Mesenchymal stem cell (in vitro differentiated cells and primary cell): ENCODE measurements at regions not wholly inside any gene's neighbourhood (a gene's known extent, or its start where the extent isn't known, plus 50 kb on each side); places are given as distances from the start of the nearest gene placed in this dataset.
"Not testable (repeated sequence)": the region's sequence is repeated elsewhere in the genome, so short reads cannot be mapped to it uniquely, and the experiment has no call there.

Experiments used
- DNase-seq: peaks from one replicate; pipeline ENCODE4 v3.0.0-alpha.2; 2013
- H2AFZ ChIP-seq: one replicate; pipeline ENCODE4 v1.6.1; 2013; ENCODE audit warnings: low read depth, mild to moderate bottlenecking, control low read depth, inconsistent platforms, low read length, moderate library complexity
- H2AK5ac ChIP-seq: 2 replicates; pipeline ENCODE4 v1.6.1; 2013; ENCODE audit warnings: low read length, moderate library complexity, mild to moderate bottlenecking, inconsistent platforms; ENCODE audit not compliant: severe bottlenecking
- H2BK120ac ChIP-seq: one replicate; pipeline ENCODE4 v1.6.1; 2013; ENCODE audit warnings: low read depth, mild to moderate bottlenecking, inconsistent platforms, low read length, moderate library complexity
- H2BK12ac ChIP-seq, 2 experiments: one replicate each; pipeline ENCODE4 v1.6.1; 2013; ENCODE audit warnings: inconsistent platforms in 2 of 2, low read length in 2 of 2, mild to moderate bottlenecking in 2 of 2, moderate library complexity in 2 of 2, control low read depth in 1 of 2
- H2BK15ac ChIP-seq: one replicate; pipeline ENCODE4 v1.6.1; 2013; ENCODE audit warnings: mild to moderate bottlenecking, low read depth, inconsistent platforms; ENCODE audit not compliant: poor library complexity, severe bottlenecking
- H2BK5ac ChIP-seq: 2 replicates; pipeline ENCODE4 v1.6.1; 2013; ENCODE audit warnings: low read depth, mild to moderate bottlenecking, low read length, control low read depth, inconsistent platforms; ENCODE audit not compliant: poor library complexity, severe bottlenecking
- H3K14ac ChIP-seq, 2 experiments: one replicate each; pipeline ENCODE4 v1.6.1; 2013; ENCODE audit warnings: inconsistent platforms in 2 of 2, low read length in 2 of 2, control low read depth in 1 of 2, mild to moderate bottlenecking in 1 of 2, moderate library complexity in 1 of 2
- H3K18ac ChIP-seq, 2 experiments: one replicate each; pipeline ENCODE4 v1.6.1; 2013; ENCODE audit warnings: inconsistent platforms in 2 of 2, low read length in 2 of 2, control low read depth in 1 of 2, low read depth in 1 of 2, mild to moderate bottlenecking in 1 of 2
- H3K23ac ChIP-seq, 2 experiments: one replicate each; pipeline ENCODE4 v1.6.1; 2013; ENCODE audit warnings: inconsistent platforms in 2 of 2, low read length in 2 of 2, mild to moderate bottlenecking in 2 of 2, moderate library complexity in 2 of 2, control low read depth in 1 of 2
- H3K27ac ChIP-seq: 2 replicates; pipeline ENCODE4 v1.5.1; 2013; ENCODE audit warnings: mild to moderate bottlenecking, moderate library complexity, low read length, control low read depth, inconsistent platforms; ENCODE audit not compliant: poor library complexity, severe bottlenecking
- H3K27me3 ChIP-seq, 2 experiments: 2 replicates each; pipeline versions ENCODE4 v1.6.1 to v1.7.0; 2013; ENCODE audit warnings: low read length in 2 of 2, mild to moderate bottlenecking in 2 of 2, moderate library complexity in 2 of 2, control low read depth in 1 of 2, inconsistent platforms in 1 of 2; ENCODE audit not compliant: control insufficient read depth in 1 of 2, insufficient read depth in 1 of 2
- H3K36me3 ChIP-seq, 2 experiments: 2 replicates each; pipeline versions ENCODE4 v1.6.1 to v1.7.0; 2013; ENCODE audit warnings: low read length in 2 of 2, control low read depth in 1 of 2, inconsistent platforms in 1 of 2, low read depth in 1 of 2, mild to moderate bottlenecking in 1 of 2; ENCODE audit not compliant: insufficient read depth in 2 of 2, control insufficient read depth in 1 of 2
- H3K4ac ChIP-seq, 2 experiments: one replicate each; pipeline ENCODE4 v1.6.1; 2013; ENCODE audit warnings: inconsistent platforms in 2 of 2, low read length in 2 of 2, mild to moderate bottlenecking in 2 of 2, moderate library complexity in 2 of 2, control low read depth in 1 of 2, low read depth in 1 of 2
- H3K4me1 ChIP-seq: 2 replicates; pipeline ENCODE4 v1.6.1; 2013; ENCODE audit warnings: low read depth, low read length, control low read depth; ENCODE audit not compliant: control insufficient read depth, insufficient read depth
- H3K4me2 ChIP-seq: 2 replicates; pipeline ENCODE4 v1.6.1; 2013; ENCODE audit warnings: low read length, mild to moderate bottlenecking, inconsistent platforms; ENCODE audit not compliant: poor library complexity, severe bottlenecking
- H3K4me3 ChIP-seq, 2 experiments: 2 replicates each; pipeline versions ENCODE4 v1.5.1 to v1.7.0; 2013; ENCODE audit warnings: low read length in 2 of 2, mild to moderate bottlenecking in 2 of 2, control low read depth in 1 of 2, low read depth in 1 of 2; ENCODE audit not compliant: insufficient read depth in 1 of 2
- H3K79me1 ChIP-seq: replicated peaks from 2 replicates; pipeline ENCODE4 v1.6.1; 2013; ENCODE audit warnings: mild to moderate bottlenecking, control low read depth, low read length, inconsistent platforms; ENCODE audit not compliant: poor library complexity, severe bottlenecking
- H3K9ac ChIP-seq: 2 replicates; pipeline ENCODE4 v1.7.0; 2013; ENCODE audit warnings: mild to moderate bottlenecking, low read length, moderate library complexity
- H3K9me3 ChIP-seq: 2 replicates; pipeline ENCODE4 v1.7.0; 2013; ENCODE audit warnings: mild to moderate bottlenecking, low read length; ENCODE audit not compliant: control insufficient read depth
- H4K8ac ChIP-seq: one replicate; pipeline ENCODE4 v1.6.1; 2013; ENCODE audit warnings: inconsistent platforms, mild to moderate bottlenecking, low read length, moderate library complexity
- H4K91ac ChIP-seq: one replicate; pipeline ENCODE4 v1.6.1; 2013; ENCODE audit warnings: mild to moderate bottlenecking, low read length, inconsistent platforms
- WGBS: methylation state at CpG from one replicate; pipeline ENCODE4 v1.1.7; 2013; ENCODE audit warnings: mixed read lengths; 5-methylcytosine and 5-hydroxymethylcytosine counted together

DNA sequence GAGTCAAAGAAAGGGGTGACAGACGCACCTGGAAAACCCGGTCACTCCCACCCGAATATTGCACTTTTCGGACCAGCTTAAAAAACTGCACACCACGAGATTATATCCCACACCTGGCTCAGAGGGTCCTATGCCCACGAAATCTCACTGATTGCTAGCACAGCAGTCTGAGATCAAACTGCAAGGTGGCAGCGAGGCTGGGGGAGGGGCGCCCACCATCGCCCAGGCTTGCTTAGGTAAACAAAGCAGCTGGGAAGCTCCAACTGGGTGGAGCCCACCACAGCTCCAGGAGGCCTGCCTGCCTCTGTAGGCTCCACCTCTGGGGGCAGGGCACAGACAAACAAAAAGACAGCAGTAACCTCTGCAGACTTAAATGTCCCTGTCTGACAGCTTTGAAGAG, 185.1 kb upstream of the CXADR start:
- H2BK5ac ChIP-seq, DNase-seq, H3K9ac ChIP-seq, H3K4me2 ChIP-seq, H3K27me3 ChIP-seq, H3K4me3 ChIP-seq, H3K18ac ChIP-seq, H3K4me1 ChIP-seq, H2BK15ac ChIP-seq, H2BK120ac ChIP-seq, H3K79me1 ChIP-seq, H3K9me3 ChIP-seq, H2AK5ac ChIP-seq, H3K23ac ChIP-seq, H3K36me3 ChIP-seq, H4K91ac ChIP-seq, H4K8ac ChIP-seq, H3K27ac ChIP-seq, H3K4ac ChIP-seq, H2AFZ ChIP-seq, H3K14ac ChIP-seq, H2BK12ac ChIP-seq: not testable (repeated sequence)
- WGBS, result 73% methylated on average over 3 of the region's 9 CpGs

DNA sequence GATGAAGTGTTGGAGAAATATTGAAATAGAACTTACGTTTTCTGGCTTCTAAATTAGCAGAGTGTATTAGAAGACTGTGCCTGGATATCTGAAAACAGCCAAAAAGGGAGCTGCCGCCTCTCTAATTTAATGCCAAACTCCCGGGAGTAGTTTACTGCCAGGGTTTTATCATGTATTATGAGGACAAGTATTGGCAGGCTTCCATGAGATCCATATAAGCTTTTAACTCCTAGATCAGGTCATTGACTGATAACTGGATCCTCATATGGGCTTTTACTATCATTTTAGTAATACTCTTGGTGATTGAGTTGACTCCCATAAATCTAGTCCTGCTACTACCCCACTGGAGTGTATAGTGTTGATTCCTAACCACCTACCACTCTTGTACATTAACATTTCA, 178.4 kb upstream of the CXADR start:
- H3K4me2 ChIP-seq, result no peak overlapping the region
- H3K4ac ChIP-seq, result no peak overlapping the region
- H4K91ac ChIP-seq, result no peak overlapping the region
- H2AK5ac ChIP-seq, result no peak overlapping the region
- H3K27ac ChIP-seq, result no peak overlapping the region
- H2BK15ac ChIP-seq, result no peak overlapping the region
- no peaks in the 10 kb centered on the region for H3K4me1 ChIP-seq
- H3K4me3 ChIP-seq, result no peak overlapping the region
- no peak overlapping the region for H3K14ac ChIP-seq
- no peaks in the 10 kb centered on the region for H3K27me3 ChIP-seq
- no peak overlapping the region for H2BK5ac ChIP-seq
- H2BK120ac ChIP-seq, result no peak overlapping the region
- WGBS, result 72% methylated on average over 3 of the region's 3 CpGs
- no peaks in the 10 kb centered on the region for H3K79me1 ChIP-seq
- DNase-seq, result no peak
- H3K23ac ChIP-seq, result no peak overlapping the region
- no peaks in the 10 kb centered on the region for H3K36me3 ChIP-seq
- no peak overlapping the region for H3K9ac ChIP-seq
- no peak overlapping the region for H2BK12ac ChIP-seq
- no peak overlapping the region for H2AFZ ChIP-seq
- H4K8ac ChIP-seq, result no peak overlapping the region
- no peak overlapping the region for H3K18ac ChIP-seq
- no peaks in the 10 kb centered on the region for H3K9me3 ChIP-seq

DNA sequence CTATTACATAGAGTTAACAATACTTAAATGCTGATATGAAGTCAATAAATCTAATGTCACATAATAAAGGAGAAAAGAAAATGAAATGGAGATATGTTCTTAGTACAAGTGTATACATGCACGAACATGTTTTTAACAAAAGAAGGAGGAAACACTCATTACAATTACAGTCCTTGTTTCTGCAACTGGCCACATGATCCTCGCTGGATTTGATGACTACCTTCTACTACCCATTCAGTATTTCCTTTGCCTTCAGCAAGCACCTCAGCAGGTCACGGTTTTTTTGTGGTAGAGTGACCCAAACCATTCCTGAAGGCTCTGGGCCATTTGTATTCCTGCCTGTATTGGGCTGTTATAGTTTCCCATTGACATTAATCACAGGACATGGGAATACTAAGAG, 172.8 kb upstream of the CXADR start:
- no peak overlapping the region for H2BK12ac ChIP-seq

DNA sequence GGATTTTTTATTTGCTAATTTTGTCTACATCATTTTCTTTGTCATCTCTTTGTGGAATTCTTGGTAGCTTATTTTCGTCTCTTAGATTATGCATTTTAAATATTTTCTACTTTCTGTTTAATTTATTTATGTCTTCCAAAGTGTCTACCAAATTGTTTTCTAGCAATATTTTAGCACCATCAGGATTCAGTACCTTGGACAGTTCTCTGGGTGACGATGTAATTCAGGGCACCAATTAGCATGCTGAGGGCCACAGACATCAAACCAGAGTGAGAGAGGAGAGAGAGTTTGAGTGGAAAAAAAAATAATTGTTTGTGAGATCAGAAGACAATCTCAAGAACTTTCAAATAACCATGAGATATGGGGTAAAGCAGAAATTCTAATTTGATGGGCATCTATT, 169.8 kb upstream of the CXADR start:
- H3K18ac ChIP-seq, result no peak overlapping the region
- no peak overlapping the region for H2BK120ac ChIP-seq
- H2BK12ac ChIP-seq, result no peak overlapping the region
- H3K27me3 ChIP-seq, result no peaks in the 10 kb centered on the region
- H4K8ac ChIP-seq, result no peak overlapping the region
- no peaks in the 10 kb centered on the region for H3K79me1 ChIP-seq
- H2BK15ac ChIP-seq, result no peak overlapping the region
- H3K4me2 ChIP-seq, result no peak overlapping the region
- peak; percentile 11 for DNase-seq
- H3K36me3 ChIP-seq, result no peaks in the 10 kb centered on the region
- no peak overlapping the region for H3K4ac ChIP-seq
- H2AK5ac ChIP-seq, result no peak overlapping the region
- no peak overlapping the region for H3K4me3 ChIP-seq
- H4K91ac ChIP-seq, result no peak overlapping the region
- H3K9me3 ChIP-seq, result no peaks in the 10 kb centered on the region
- H3K4me1 ChIP-seq, result no peaks in the 10 kb centered on the region
- WGBS, result 0% methylated on average over 1 of the region's 2 CpGs
- H3K14ac ChIP-seq, result no peak overlapping the region
- no peak overlapping the region for H3K27ac ChIP-seq
- H3K23ac ChIP-seq, result no peak overlapping the region
- no peak overlapping the region for H2AFZ ChIP-seq
- H3K9ac ChIP-seq, result no peak overlapping the region
- no peak overlapping the region for H2BK5ac ChIP-seq

More for the DNA sequence above, 172.8 kb upstream of the CXADR start:
- Histone ChIP-seq H4K8ac (no peak overlapping the region), H3K4me1 (no peaks in the 10 kb centered on the region), H3K27ac (no peak overlapping the region), H2BK120ac (no peak overlapping the region), H3K9ac (no peak overlapping the region), H3K4me2 (no peak overlapping the region), H3K9me3 (no peaks in the 10 kb centered on the region), H4K91ac (no peak overlapping the region), H3K36me3 (no peaks in the 10 kb centered on the region), H2AK5ac (no peak overlapping the region), H3K14ac (no peak overlapping the region), H3K27me3 (no peaks in the 10 kb centered on the region), H3K4me3 (no peak overlapping the region), H3K18ac (no peak overlapping the region), H2BK5ac (no peak overlapping the region), H3K4ac (no peak overlapping the region), H3K79me1 (no peaks in the 10 kb centered on the region), H3K23ac (no peak overlapping the region), H2AFZ (no peak overlapping the region), H2BK15ac (no peak overlapping the region)
- 44% methylated on average over 3 of the region's 3 CpGs for WGBS
- DNase-seq, result no peak
